ENCODE measurements at regions not wholly inside any gene's neighbourhood (a gene's known extent, or its start where the extent isn't known, plus 50 kb on each side); places are given as distances from the start of the nearest gene placed in this dataset.

DNA sequence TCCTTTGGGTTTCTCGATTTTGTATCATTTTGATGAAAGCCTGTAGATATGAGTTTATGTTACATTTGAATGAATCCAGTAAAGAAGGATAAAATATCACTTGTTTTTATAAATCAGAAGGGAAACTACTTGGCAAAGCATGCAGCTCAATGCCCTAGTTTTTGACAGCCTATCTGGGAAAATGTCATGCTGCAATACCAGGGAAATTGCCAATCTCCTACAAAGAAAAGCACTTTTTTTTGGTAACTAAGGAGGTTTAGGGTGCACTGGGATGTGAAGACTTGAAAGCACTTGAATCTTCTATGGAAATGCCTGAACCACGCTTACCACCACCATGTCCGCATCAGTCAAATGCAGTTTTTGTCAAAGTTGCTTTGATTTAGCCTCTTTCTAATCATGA lies 446.9 kb upstream of the LRRC7 start:
- H3K27me3 ChIP-seq (ENCODE audit: control insufficient read depth, insufficient read depth, low read length): no peaks in the 10 kb centered on the region
- TF ChIP-seq CTCF (IDR thresholded peaks at IDR 0.05; ENCODE audit: insufficient read depth, low read length, severe bottlenecking): no peak
- FAIRE-seq (no peak), DNase-seq (ENCODE audit: low read depth) (no peak)
- H3K36me3 ChIP-seq (ENCODE audit: control insufficient read depth, insufficient read depth, low read length): no peaks in the 10 kb centered on the region
- no peak overlapping the region for H3K4me3 ChIP-seq (ENCODE audit: low read depth, low read length)

GRCh38 chr1:69121723-69122122 lies 446.0 kb upstream of the LRRC7 start:
- FAIRE-seq (no peak), DNase-seq (ENCODE audit: low read depth) (peak; percentile 29)
- Histone ChIP-seq H3K4me3 (ENCODE audit: low read depth, low read length) (no peak overlapping the region), H3K27me3 (ENCODE audit: control insufficient read depth, insufficient read depth, low read length) (no peaks in the 10 kb centered on the region), H3K36me3 (ENCODE audit: control insufficient read depth, insufficient read depth, low read length) (no peaks in the 10 kb centered on the region)
- no peak for TF ChIP-seq CTCF (IDR thresholded peaks at IDR 0.05; ENCODE audit: insufficient read depth, low read length, severe bottlenecking)

DNA sequence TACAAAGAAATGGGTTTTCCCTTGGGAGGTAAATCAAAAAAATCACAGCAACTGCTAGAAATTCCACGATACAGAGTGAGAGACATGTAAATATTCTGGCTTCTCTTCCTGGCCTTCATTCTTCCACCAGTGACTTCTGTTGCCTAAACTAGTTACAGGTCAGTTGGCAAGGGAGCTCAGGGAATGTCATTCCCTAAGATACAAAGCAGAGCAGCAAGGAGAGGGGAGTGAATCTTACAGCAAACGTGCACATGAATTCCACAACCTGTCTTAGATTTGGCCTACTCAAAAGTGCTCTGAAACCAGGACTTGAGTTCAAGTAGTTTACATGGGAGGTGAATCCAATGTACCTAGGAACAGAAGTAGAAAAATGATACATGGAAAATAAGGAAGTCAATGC lies 445.3 kb upstream of the LRRC7 start:
- DNase-seq (ENCODE audit: low read depth): no peak
- Histone ChIP-seq H3K36me3 (ENCODE audit: control insufficient read depth, insufficient read depth, low read length) (no peaks in the 10 kb centered on the region), H3K27me3 (ENCODE audit: control insufficient read depth, insufficient read depth, low read length) (no peaks in the 10 kb centered on the region), H3K4me3 (ENCODE audit: low read depth, low read length) (no peak overlapping the region)
- no peak for FAIRE-seq
- TF ChIP-seq CTCF (IDR thresholded peaks at IDR 0.05; ENCODE audit: insufficient read depth, low read length, severe bottlenecking): no peak

DNA sequence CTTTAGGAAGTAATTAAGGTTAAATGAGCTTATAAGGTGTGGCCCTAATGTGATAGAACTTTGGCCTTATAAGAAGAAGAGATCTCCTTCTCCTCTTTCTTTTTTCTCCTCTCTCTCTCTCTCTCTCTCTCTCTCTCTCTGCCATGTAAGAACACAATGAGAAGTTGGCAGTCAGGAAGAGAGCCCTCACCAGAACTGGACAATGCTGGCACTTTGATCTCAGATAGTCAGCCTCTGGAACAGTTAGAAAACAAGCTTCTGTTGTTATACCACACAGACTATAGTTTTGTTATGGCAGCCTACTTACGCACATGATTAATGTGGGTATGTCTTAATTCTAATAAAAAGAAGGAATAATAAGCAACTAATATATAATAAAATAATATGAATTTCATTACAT lies 444.2 kb upstream of the LRRC7 start:
- DNase-seq (ENCODE audit: low read depth) (no peak), FAIRE-seq (no peak)
- Histone ChIP-seq H3K36me3 (ENCODE audit: control insufficient read depth, insufficient read depth, low read length) (no peaks in the 10 kb centered on the region), H3K4me3 (ENCODE audit: low read depth, low read length) (no peak overlapping the region), H3K27me3 (ENCODE audit: control insufficient read depth, insufficient read depth, low read length) (no peaks in the 10 kb centered on the region)
- no peak for TF ChIP-seq CTCF (IDR thresholded peaks at IDR 0.05; ENCODE audit: insufficient read depth, low read length, severe bottlenecking)

- DNase-seq (ENCODE audit: low read depth) (peak; percentile 4), FAIRE-seq (no peak)
- no peak for TF ChIP-seq CTCF (IDR thresholded peaks at IDR 0.05; ENCODE audit: insufficient read depth, low read length, severe bottlenecking)
- H3K4me3 ChIP-seq (ENCODE audit: low read depth, low read length): no peak overlapping the region
- H3K36me3 ChIP-seq (ENCODE audit: control insufficient read depth, insufficient read depth, low read length): no peaks in the 10 kb centered on the region
- no peaks in the 10 kb centered on the region for H3K27me3 ChIP-seq (ENCODE audit: control insufficient read depth, insufficient read depth, low read length)
Observed at GRCh38 chr1:69126796-69127195, 440.9 kb upstream of the LRRC7 start.

- Histone ChIP-seq H3K36me3 (ENCODE audit: control insufficient read depth, insufficient read depth, low read length) (no peaks in the 10 kb centered on the region), H3K27me3 (ENCODE audit: control insufficient read depth, insufficient read depth, low read length) (no peaks in the 10 kb centered on the region), H3K4me3 (ENCODE audit: low read depth, low read length) (no peak overlapping the region)
- TF ChIP-seq CTCF (IDR thresholded peaks at IDR 0.05; ENCODE audit: insufficient read depth, low read length, severe bottlenecking): no peak
- FAIRE-seq (no peak), DNase-seq (ENCODE audit: low read depth) (no peak)
Observed at GRCh38 chr1:69128204-69128603, 439.5 kb upstream of the LRRC7 start.
